ENCODE measurements at regions not wholly inside any gene's neighbourhood (a gene's known extent, or its start where the extent isn't known, plus 50 kb on each side); places are given as distances from the start of the nearest gene placed in this dataset.

GRCh38 chr3:135800071-135800549 lies 165.4 kb upstream of the PPP2R3A start:
- TF ChIP-seq EZH2phosphoT487 (IDR thresholded peaks at IDR 0.05; ENCODE audit: low read depth) = no peak
- no peak for TF ChIP-seq CTCF (IDR thresholded peaks at IDR 0.05; ENCODE audit: low read depth, low read length)

GRCh38 chr3:135801018-135801417 lies 164.5 kb upstream of the PPP2R3A start:
- Histone ChIP-seq H3K9ac (ENCODE audit: low read length) (no peak overlapping the region), H4K20me1 (ENCODE audit: insufficient read depth, low read length) (no peaks in the 10 kb centered on the region), H3K36me3 (replicated peaks; ENCODE audit: low read depth, low read length) (no peaks in the 10 kb centered on the region), H3K27me3 (ENCODE audit: low read depth, low read length) (peaks cover 12% of the 10 kb centered on the region; the same call in 1 of the 2 replicates), H3K27ac (ENCODE audit: low read length) (no peak overlapping the region), H3K9me3 (ENCODE audit: insufficient read depth, low read length) (no peaks in the 10 kb centered on the region), H2AFZ (ENCODE audit: low read depth, low read length) (no peak overlapping the region), H3K4me2 (ENCODE audit: low read length) (no peak overlapping the region), H3K4me3 (ENCODE audit: low read length) (no peak overlapping the region), H3K79me2 (ENCODE audit: low read length) (no peaks in the 10 kb centered on the region), H3K4me1 (ENCODE audit: low read length) (no peaks in the 10 kb centered on the region)
- TF ChIP-seq EZH2phosphoT487 (IDR thresholded peaks at IDR 0.05; ENCODE audit: low read depth) (no peak), CTCF (IDR thresholded peaks at IDR 0.05; ENCODE audit: low read depth, low read length) (no peak)

More at GRCh38 chr3:135800071-135800549, 165.4 kb upstream of the PPP2R3A start:
- H3K4me2 ChIP-seq (ENCODE audit: low read length) = no peak overlapping the region
- H3K4me1 ChIP-seq (ENCODE audit: low read length) = no peaks in the 10 kb centered on the region
- no peak overlapping the region for H3K4me3 ChIP-seq (ENCODE audit: low read length)
- H3K79me2 ChIP-seq (ENCODE audit: low read length) = no peaks in the 10 kb centered on the region
- H2AFZ ChIP-seq (ENCODE audit: low read depth, low read length) = no peak overlapping the region
- no peak overlapping the region for H3K27ac ChIP-seq (ENCODE audit: low read length)
- H3K36me3 ChIP-seq (replicated peaks; ENCODE audit: low read depth, low read length) = no peaks in the 10 kb centered on the region
- H3K27me3 ChIP-seq (ENCODE audit: low read depth, low read length) = peaks cover 15% of the 10 kb centered on the region; the same call in 1 of the 2 replicates
- H4K20me1 ChIP-seq (ENCODE audit: insufficient read depth, low read length) = no peaks in the 10 kb centered on the region
- no peaks in the 10 kb centered on the region for H3K9me3 ChIP-seq (ENCODE audit: insufficient read depth, low read length)
- H3K9ac ChIP-seq (ENCODE audit: low read length) = no peak overlapping the region

- no peaks in the 10 kb centered on the region for H3K9me3 ChIP-seq (ENCODE audit: insufficient read depth, low read length)
- H3K9ac ChIP-seq (ENCODE audit: low read length) = no peak overlapping the region
- no peak for TF ChIP-seq EZH2phosphoT487 (IDR thresholded peaks at IDR 0.05; ENCODE audit: low read depth)
- no peak for TF ChIP-seq CTCF (IDR thresholded peaks at IDR 0.05; ENCODE audit: low read depth, low read length)
- H3K4me1 ChIP-seq (ENCODE audit: low read length) = no peaks in the 10 kb centered on the region
- H3K27me3 ChIP-seq (ENCODE audit: low read depth, low read length) = peaks cover 7% of the 10 kb centered on the region; the same call in 1 of the 2 replicates
- no peaks in the 10 kb centered on the region for H3K79me2 ChIP-seq (ENCODE audit: low read length)
- no peak overlapping the region for H2AFZ ChIP-seq (ENCODE audit: low read depth, low read length)
- no peak overlapping the region for H3K4me3 ChIP-seq (ENCODE audit: low read length)
- no peaks in the 10 kb centered on the region for H3K36me3 ChIP-seq (replicated peaks; ENCODE audit: low read depth, low read length)
- no peak overlapping the region for H3K27ac ChIP-seq (ENCODE audit: low read length)
- no peak overlapping the region for H3K4me2 ChIP-seq (ENCODE audit: low read length)
- no peaks in the 10 kb centered on the region for H4K20me1 ChIP-seq (ENCODE audit: insufficient read depth, low read length)
These were observed 163.4 kb upstream of the PPP2R3A start for GRCh38 chr3:135802171-135802570.

DNA sequence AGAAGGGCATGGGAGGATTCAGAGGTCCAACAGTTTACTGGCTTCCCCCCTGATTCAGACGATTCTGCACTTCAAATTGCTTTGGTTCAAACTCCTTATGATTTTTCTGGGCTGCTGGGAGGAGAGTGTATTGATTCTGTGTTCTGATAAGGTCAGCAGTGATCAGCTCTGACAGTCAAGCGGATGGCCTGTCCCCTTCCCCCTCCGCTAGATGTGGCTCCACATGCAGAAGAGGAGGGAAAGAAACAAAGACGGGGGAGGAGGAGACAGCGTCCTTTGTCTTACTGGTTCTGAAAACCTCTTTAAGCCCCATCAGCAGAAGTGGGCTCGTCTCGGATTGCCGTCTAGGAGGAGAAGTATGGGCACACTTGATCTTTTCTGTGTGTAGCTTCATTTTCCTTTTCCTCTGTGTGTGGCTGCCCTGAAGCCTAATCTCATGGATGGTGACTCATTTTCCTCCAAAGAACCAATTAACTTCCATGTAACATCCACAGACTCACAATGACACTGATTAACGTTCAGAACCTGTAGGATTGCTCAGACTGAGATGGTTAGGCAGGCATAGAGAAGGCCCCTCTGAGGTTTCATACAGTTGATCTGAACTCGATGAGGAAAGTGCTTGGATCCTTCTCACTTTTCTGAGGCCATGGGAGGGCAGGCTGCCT lies 162.4 kb upstream of the PPP2R3A start:
- no peaks in the 10 kb centered on the region for H3K36me3 ChIP-seq (replicated peaks; ENCODE audit: low read depth, low read length)
- H3K27ac ChIP-seq (ENCODE audit: low read length) = no peak overlapping the region
- H3K27me3 ChIP-seq (ENCODE audit: low read depth, low read length) = peaks cover 15% of the 10 kb centered on the region
- no peaks in the 10 kb centered on the region for H3K9me3 ChIP-seq (ENCODE audit: insufficient read depth, low read length)
- H4K20me1 ChIP-seq (ENCODE audit: insufficient read depth, low read length) = no peaks in the 10 kb centered on the region
- TF ChIP-seq EZH2phosphoT487 (IDR thresholded peaks at IDR 0.05; ENCODE audit: low read depth) = no peak
- no peak for TF ChIP-seq CTCF (IDR thresholded peaks at IDR 0.05; ENCODE audit: low read depth, low read length)
- H3K9ac ChIP-seq (ENCODE audit: low read length) = no peak overlapping the region
- H3K79me2 ChIP-seq (ENCODE audit: low read length) = no peaks in the 10 kb centered on the region
- no peak overlapping the region for H3K4me3 ChIP-seq (ENCODE audit: low read length)
- no peaks in the 10 kb centered on the region for H3K4me1 ChIP-seq (ENCODE audit: low read length)
- H3K4me2 ChIP-seq (ENCODE audit: low read length) = no peak overlapping the region
- H2AFZ ChIP-seq (ENCODE audit: low read depth, low read length) = no peak overlapping the region
